ENCODE measurements at regions not wholly inside any gene's neighbourhood (a gene's known extent, or its start where the extent isn't known, plus 50 kb on each side); places are given as distances from the start of the nearest gene placed in this dataset.
"Not testable (repeated sequence)": the region's sequence is repeated elsewhere in the genome, so short reads cannot be mapped to it uniquely, and the experiment has no call there.

DNA sequence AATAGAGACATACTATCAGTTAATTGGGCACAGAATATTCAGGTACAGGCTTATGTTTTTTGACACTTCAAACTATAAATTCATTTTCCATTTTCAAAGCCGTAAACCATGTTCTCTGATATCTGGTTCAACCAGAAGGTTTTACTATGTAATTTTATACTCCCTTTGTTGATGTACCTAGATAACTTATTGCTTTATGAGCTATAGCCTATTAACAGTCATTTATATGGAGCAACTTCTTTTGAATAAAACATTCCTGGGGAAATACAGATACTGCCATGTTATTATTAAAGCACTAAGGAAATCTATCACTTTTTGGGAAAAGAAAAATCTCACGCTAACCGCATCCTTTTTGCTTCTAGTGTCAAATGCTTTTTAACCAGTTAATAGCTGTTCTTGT is 505.6 kb downstream of the PYDC2 start:
- no peak for DNase-seq

DNA sequence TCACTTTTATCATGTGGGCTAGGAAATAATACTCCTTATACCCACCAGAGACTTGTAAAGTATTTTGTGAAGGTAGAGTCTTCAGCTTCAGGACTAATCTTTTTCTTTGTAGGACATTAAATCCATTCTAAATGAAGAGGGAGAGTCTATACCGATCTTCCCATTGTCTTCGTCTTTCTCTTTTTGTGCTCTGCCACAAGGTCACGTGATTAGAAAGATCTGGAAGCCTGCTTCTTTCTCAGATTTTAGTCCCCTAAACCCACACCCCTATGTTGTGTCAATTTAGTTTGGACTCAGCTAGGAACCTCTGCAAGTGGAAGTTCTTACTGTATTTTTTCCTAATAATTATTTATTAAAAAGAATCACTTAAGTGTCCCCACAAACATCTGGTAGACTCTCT is 507.3 kb downstream of the PYDC2 start:
- DNase-seq, result no peak

DNA sequence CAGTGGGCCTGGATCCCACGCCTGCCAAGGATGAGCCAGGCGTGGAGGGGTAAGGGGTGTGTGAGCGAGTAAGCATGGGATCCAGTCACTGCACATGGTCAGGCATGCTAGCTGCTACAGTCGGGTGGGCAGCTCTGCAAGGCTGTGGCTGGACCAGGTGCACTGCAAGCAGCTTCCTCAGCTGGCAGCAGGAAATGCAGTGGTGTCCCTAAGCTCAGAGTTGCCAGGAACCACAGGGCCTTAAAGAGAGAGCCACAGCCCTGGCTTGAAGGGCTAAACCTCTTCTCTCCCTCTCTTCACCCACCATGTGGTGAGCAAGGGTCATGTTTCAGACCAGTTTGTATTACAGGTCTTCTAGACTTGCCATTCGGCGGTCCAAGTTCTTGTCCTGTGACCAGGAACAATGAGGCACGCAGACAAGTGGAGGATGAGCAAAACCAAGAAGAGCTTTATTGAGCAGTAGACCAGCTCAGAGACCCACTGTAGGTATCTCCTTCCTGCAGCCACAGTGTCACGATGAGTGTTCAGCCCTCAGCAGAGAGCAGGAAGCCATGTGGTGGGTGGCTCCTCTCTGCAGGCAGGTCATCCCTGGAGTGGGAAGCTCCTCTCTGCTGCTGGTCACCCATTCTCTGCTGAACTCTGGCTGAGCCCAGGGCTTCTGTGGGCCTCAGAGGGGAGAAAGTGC is 511.9 kb downstream of the PYDC2 start:
- no peak for DNase-seq

DNA sequence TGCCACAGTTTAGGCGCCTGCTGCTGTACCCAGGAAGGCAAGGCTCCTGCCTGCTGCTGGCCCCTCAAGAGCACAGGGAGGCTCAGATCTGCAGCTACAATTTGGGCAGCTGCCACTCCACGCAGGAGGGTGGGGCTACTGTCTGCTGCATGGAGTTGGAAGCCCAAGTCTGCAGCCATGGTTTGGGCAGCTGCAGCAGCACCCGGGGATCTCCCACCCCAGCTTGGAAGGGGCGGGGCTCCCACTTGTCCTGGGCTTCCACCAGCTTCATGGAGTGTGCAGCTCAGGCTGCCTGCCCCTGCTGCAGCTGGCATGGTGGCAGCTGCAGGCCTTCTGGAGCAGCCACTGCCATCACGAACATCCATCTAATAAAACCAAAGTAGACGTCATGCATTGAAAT is 512.9 kb downstream of the PYDC2 start:
- no peak for DNase-seq

DNA sequence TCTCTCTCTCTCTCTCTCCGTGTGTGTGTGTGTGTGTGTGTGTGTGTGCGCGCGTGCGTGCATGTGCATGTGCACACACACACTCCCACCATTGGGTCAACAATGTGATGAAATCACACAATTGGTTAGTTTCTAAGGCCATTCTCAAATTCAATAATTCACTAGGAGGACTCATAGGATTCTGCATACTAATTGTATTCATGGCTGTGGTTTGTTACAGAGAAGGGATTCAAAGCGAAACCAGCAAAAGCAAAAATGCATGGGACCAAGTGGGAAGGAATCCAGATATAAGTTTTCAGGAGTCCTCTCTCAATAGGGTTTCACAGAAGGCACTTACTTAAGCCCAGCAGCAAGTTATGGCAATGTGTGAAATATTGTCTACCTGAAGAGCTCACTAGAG is 515.0 kb downstream of the PYDC2 start:
- no peak for DNase-seq

DNA sequence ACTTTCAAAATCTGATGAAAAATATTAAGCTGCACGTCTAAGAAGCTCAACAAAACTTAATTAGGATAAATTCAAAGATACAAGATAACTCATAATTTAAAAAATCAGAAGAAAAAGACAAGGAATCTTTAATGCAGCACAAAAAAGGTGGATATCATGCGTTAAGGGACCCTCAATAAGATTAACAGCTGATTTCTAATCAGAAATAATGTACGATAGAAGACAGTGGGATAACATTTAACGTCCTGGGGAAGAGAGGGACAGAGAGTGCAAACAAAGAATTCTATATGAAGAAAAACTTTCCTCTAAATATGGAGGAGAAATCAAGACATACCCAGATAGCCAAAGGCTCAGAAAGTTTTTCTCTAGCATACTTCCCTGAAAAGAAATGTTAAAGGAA is 519.5 kb downstream of the PYDC2 start:
- DNase-seq, result no peak

DNA sequence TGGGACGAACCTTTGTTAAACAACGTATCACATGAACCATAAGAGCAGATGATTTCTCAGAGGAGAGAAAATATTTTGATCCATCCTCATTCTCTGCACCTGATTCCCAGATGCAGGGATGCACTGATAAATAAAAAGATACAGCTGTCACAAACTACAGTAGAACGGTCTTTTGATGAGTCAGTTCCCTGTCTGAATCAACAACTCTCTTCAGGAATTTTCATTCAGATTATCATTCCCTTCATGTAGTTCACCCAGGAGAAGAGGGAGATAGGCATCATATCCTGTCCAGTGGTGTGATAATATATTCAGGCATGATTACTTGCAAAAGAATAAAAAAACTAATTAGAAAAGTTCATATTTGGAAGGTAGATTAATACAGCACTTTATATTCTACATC is 521.5 kb downstream of the PYDC2 start:
- DNase-seq, result no peak

DNA sequence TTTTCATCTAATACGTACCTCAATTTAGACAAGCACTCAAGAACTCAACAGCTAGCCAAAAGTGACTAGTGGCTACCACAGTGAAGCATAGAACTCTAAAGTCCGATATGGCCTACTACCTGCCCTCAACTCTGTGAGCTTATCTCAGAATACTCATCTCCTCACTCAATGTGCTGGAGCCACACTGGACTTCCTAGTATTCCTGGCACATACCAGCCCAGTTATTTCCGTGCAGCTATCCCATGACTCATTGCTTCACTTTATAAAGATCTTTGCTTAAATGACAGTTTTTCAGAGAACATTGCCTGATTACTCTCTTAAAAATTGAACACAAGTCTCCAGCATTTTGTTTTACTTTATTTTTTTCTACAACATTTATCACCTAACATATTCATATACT is 524.7 kb downstream of the PYDC2 start:
- DNase-seq, result no peak

DNA sequence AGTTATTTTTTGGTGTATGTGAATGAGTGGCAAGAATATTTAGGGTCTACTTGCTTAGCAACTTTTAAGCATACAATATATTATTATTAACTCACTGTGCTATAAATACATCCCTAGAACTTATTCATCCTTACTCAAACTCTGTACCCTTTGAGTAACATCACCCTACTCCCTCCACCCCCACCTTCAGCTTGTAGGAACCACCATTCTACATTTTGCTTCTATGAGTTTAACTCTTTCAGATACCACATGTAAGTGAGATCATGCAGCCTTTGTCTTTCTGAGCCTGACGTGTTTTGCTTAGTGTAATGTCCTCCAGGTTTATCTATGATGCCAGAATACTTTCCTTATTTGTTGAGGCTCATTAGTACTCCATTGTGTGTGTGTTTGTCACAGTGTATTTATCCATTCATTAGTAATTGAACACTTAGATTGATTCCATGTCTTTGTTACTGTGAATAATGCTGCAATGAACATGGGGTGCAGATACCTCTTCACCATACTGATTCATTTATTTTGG is 526.9 kb downstream of the PYDC2 start:
- DNase-seq, result no peak

DNA sequence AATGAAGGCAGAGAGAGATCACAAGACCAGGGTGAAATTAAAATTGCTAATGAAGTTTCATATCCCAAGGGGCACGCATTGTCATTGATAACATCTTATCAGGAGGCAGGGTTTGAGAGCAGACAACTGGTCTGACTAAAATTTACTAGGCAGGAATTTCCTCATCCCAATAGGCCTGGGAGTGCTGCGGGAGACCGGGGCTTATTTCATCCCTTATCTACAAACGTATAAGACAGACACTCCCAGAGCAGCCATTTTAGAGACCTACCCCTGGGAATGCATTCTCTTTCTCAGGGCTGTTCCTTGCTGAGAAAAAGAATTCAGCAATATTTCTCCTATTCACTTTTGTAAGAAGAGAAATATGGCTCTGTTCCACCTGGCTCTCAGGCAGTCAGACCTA is 533.0 kb downstream of the PYDC2 start:
- DNase-seq, result not testable (repeated sequence)

DNA sequence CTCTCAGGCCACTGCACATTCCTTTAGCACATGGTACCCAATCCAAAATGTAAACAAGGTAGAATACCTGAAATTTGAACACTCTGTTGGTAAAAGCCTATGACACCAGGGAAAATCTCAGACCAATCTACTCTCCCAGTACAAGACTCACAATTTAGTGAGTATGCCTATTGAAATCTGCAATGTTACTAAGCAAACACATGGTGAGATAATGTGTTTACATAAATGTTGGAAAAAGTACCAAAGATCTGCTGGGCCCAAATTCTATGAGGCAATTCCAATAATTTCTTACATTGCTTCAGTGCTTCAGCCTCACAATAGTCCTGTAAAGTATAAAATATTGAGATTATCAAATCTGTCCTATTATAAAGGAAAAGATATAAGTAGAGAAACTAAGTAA is 536.1 kb downstream of the PYDC2 start:
- no peak for DNase-seq

DNA sequence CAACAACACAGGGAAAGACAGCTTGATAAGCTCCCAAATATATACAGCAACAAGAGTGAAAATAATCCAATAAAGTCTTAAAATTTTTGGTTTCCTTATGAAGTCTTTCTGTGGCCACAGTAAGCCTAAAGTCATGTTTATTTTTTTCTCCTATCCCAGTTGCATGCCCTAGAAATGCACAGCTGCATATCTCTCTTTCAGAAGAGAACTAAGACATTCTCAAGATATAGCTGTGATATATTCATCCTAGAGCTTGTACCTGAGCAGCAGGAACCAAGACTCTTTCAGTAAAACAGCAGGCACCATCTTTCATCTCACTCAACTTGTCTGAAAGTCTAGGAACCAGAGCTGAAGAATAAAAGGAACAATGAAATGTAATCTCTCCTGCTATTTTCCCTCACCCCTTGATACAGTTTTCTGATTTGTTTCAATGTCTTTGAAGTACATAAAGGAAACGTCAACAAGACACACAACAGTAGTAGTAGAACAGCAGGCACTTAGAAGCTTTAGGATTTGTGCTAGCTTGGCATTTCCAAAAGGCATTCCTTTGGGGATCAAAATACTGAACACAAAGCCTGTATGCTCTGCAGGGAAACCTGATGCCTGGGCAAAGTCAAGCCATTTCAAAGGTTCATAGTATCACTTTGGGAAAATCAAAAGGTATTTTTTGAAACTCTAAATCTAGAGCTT is 536.8 kb downstream of the PYDC2 start:
- DNase-seq, result no peak

DNA sequence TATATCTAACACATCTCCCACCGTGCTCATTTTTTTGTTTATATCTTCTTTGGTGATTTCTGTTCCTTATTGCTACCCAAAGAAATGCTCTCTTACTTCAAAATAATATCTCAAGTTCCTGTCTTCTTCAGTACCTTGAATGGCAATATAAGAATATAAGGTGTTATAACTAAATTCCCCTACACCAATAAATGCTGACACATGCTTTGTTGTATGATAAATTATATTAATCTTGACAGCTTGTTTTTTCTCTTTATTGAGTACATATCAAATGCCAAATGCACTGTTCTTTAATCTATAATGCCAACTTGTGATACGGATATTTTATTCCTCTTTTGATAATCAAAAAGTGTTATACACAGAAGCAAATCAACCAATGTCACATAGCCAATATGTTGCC is 540.3 kb downstream of the PYDC2 start:
- no peak for DNase-seq

DNA sequence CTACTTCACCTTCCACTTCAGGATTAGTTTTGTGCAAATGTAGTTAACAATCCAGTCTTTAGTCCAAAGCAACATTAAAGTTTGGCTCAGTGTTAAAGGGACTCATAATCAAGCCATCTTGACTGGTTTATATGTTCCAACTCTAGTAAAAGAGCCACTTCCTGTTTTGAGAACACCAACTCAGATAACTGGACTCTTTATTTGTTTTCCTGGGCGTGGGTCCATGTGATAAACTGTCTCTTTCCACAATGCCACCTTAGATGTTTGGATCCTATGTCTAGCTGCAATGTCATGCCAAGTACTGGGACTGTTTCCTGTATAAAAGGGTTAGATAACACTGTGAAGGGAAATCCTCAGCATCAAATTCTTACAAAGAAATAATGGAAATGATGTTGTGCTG is 545.0 kb downstream of the PYDC2 start:
- DNase-seq, result no peak

DNA sequence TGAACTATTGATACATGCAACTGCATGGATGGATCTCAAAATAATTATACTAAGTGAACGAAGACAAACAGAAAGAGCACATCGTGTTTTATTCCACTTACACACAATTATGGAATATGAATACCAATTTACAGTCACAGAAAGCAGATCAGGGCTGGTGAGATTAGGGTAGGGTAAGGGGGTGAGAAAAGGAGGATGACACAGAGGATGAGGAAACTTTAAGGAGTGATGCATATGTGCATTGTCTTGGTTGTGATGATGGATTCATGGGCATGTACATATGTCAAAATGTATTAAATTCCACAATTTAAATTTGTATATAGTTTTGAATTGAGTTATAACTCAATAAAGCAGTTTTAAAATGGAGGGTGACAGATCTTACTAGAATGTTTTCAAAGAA is 548.9 kb downstream of the PYDC2 start:
- no peak for DNase-seq

DNA sequence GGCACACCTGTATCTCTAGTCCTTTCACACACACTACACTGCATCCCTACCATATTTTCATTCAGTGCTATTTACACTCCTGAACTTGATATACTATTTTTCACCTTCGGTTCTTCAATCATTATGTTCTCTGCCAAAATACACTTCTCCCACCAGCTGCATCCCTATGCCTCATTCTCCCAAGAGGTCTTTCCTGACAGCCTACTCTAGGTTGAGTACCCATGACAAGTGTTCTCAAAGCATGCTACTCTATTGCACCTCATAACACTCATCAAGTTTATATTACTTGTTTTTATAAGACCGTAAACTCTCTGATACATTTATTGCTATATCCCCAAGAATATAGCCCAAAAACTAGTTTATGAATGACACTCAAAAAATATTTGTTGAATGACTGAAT is 549.5 kb downstream of the PYDC2 start:
- no peak for DNase-seq

DNA sequence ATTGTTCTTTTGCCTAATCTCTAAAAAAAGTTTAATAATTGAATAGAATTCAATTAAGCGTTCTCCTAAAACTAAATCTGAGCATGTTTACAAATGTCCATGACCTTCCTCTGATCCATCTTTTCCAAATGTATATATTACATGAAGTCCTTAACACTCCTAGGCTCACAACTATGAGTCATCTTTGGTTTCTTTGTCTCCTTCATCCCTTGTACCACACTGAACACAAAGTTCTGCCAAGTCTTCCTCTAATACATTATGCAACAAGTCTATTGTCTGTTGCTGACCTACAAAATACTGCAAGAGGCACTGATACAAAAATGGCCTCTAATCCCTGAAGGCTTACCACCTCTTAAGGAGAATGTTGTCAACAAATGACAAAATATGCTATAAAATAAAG is 550.2 kb downstream of the PYDC2 start:
- DNase-seq, result no peak

DNA sequence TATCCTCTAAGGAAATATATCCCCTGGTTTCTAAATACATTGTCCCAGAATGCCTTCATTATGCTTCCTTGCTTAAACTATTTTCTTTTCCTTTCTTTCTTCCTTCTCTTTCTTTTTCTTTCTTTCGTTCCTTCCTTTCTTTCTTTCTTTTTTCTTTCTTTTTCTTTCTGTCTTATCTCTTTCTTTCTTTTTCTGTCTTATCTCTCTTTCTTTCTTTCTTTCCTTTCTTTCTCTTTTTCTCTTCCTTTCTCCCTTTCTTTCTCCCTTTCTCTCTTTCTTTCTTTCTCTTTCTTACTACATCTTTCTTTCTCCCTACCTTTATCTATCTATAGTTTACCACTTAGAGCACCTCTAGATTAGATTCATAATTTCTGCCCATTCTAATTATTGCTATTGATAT is 552.1 kb downstream of the PYDC2 start:
- DNase-seq, result no peak

DNA sequence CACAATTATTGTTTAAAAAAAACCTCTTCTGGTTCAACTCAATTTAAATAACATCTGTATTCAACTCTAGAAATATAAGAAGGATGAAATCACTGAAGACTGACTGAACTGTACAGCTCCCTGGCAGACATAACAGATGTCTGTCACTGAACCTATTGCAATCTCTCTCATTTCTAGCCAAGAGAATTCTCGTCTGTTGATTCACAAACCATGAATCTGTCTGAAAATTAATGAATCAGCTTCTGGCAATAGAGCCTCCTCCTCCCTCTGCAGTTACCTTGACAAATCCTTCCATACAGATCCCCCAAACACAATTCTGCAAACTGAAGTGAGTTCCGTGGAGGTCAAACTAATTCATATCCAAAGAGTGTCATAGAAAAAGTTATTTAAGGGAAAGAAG is 561.4 kb downstream of the PYDC2 start:
- no peak for DNase-seq

DNA sequence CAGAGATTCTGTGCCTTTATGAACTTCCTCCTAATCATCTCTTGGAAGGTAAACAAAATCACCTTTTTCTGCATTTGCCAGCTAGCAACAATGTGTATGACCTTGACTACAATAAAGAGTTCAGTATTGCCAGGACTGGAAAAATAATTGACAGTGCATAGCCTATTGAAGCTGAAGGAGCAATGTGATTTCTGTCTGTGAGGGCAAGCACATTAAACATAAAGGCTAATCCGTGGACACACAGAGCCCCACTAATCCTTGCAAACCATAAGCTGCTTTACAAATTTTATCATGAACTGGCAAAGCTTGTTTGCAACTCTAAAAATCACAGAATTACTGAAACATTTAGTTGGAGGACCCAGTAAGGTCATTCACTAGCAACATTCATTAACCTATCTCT is 563.8 kb downstream of the PYDC2 start:
- no peak for DNase-seq

DNA sequence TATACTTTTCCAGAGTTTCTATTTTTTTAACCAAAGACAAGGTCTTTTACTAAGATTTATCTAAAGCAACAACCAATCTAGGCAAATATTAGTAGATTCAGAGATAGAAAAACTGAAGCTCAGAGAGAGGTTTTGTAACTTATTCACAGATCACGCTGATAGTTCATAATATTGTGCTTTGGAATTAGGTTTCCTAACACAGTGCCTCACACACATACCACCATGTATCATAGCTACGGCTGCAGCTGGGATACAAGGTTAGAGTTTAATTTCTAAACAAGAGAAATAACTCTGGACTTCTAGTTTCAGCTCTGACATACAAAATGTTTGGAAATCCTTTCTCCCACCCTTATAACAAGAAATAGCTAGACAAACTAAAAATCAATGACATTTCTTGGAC is 565.7 kb downstream of the PYDC2 start:
- DNase-seq, result no peak

DNA sequence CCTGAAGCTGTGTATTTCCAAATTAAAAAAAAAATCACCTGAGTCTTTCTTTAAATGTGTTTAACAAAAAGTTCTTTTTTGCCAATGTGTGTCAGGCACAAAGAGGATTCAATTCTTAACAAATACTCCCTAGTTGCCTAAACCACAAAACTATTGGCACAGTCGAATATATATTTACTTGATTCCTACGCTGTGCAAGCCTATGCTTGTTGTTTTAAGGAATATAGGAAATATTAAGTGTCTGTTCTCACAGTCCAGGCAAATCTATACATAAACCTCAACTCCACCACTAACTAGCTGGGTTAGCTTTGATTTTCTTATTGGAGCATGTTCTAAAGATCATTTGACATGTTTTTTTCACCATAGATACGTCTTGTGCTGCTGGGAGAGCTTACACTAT is 571.0 kb downstream of the PYDC2 start:
- DNase-seq, result no peak

DNA sequence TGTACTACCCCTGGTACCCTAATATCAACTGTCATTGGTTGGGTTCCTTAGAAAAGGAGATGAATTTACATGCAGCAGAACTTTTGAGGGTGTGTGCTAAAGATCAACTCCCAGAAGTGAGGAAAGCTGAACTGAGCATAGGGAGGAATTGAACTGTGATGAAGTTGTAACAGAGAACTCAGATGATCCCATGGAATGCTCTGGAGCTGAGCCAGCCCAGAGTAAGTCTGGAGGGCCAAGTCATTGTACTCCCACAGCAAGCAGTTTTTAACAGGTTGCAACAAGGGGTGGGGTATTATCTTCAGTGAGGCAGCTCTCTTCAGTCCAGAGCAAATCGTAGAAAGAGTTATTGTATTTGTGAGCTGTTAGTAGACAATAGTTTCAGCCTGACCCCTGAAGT is 572.3 kb downstream of the PYDC2 start:
- no peak for DNase-seq

DNA sequence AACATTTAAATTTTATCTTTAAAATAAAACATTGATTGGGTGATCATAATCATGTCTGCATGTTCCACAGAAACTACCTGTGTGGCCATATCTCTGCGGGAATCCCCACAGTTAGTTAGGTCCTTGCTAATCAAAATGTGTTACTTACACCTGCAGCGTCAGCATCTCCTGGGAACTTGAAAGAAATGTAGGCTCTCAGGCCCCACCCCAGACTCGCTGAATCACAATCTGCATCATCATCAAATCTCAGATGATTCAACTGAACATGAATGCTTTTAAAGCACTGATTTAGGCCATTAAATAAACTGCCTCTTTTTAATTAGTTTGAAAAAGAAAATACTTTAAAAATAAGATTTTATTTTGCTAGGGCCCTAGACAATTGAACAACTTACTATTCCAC is 577.8 kb downstream of the PYDC2 start:
- DNase-seq, result no peak
